GM12873 (cell line): ENCODE measurements at regions not wholly inside any gene's neighbourhood (a gene's known extent, or its start where the extent isn't known, plus 50 kb on each side); places are given as distances from the start of the nearest gene placed in this dataset.

Experiments
- TF ChIP-seq, protein P1 (sequence below): IDR thresholded peaks from 2 replicates; pipeline ENCODE4 v1.5.1; 2012; ENCODE audit warnings: low read depth, mild to moderate bottlenecking, moderate library complexity, low read length, control low read depth; ENCODE audit not compliant: insufficient read depth; ENCODE audit errors: missing control alignments

DNA sequence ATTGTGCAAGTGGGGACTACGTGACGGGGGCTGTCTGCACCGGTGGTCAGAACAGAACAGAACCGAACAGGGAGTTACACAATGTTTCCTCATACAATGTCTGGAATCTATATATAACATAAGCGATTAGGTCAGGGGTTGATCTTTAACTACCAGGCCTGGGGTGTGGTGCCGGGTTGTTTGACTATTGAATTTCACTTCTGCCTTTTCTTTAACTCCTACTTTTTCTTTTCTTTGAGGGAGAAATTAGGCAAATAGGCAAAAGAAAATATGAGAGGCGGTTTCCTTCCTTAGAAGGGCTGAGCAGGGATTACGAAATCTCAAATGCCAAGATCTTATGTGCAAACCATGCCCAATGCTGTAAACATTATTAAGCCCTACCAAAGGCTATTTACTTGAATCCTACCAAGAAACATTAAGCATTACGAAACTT, 140.3 kb downstream of the SLC38A6 start:
- TF ChIP-seq, protein P1, sequence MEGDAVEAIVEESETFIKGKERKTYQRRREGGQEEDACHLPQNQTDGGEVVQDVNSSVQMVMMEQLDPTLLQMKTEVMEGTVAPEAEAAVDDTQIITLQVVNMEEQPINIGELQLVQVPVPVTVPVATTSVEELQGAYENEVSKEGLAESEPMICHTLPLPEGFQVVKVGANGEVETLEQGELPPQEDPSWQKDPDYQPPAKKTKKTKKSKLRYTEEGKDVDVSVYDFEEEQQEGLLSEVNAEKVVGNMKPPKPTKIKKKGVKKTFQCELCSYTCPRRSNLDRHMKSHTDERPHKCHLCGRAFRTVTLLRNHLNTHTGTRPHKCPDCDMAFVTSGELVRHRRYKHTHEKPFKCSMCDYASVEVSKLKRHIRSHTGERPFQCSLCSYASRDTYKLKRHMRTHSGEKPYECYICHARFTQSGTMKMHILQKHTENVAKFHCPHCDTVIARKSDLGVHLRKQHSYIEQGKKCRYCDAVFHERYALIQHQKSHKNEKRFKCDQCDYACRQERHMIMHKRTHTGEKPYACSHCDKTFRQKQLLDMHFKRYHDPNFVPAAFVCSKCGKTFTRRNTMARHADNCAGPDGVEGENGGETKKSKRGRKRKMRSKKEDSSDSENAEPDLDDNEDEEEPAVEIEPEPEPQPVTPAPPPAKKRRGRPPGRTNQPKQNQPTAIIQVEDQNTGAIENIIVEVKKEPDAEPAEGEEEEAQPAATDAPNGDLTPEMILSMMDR: no peak

DNA sequence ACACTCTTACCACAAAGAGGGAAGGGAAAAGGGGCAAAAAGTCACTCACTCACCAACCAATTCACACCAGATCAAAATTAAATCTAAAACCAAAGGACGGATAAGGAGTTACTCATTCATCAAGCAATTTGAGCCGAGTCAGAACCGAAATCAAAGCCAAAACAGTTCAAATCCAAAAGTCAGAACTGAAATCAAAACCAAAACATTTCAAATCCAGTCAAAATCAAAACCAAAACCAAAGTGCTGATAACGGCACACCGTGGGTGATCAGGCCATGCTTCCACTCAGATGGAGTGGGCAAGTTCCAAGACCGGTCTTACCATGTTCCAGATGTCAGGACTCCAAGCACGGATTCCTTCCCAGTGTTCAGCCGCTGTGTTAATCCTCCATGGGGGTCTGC, 139.5 kb downstream of the SLC38A6 start:
- TF ChIP-seq, protein P1: no peak

DNA sequence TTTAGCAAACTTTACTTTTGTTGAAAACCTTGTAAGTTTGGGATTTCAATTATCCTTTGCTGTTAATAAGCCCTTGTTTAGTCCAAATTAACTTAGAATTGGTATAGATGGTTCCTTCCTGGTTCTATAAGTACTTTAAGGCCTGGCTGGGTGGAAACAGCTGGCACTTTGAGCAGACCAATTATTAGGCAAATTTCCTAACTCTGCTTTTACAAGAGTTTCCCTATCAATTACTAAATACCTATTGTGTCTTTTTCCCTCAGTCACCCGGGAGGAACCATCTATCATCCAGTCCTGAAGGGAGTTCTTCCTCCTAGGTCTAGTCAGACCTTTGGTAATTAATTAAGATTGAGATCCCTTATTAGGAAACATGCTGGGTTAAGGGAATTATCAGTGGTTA, 138.0 kb downstream of the SLC38A6 start:
- TF ChIP-seq, protein P1: no peak

DNA sequence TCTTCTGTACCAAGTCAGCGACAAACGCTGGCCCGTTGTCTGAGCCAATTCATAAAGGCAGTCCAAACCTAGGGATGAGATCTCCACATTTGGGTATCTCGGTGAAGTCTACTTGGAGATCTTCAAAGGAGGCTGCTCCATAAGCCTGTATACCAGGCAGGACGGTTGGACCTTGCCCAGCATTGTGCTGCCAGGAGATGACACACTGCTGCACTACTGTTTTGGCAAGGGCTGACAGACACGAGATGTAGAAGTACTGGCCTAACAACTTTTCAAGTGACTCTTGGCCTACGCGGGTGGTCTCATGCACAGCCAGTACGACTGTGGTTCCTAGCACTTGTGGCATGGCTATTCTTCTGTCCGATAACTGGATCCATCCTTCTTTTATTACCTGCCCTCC, 135.3 kb downstream of the SLC38A6 start:
- TF ChIP-seq, protein P1: no peak

DNA sequence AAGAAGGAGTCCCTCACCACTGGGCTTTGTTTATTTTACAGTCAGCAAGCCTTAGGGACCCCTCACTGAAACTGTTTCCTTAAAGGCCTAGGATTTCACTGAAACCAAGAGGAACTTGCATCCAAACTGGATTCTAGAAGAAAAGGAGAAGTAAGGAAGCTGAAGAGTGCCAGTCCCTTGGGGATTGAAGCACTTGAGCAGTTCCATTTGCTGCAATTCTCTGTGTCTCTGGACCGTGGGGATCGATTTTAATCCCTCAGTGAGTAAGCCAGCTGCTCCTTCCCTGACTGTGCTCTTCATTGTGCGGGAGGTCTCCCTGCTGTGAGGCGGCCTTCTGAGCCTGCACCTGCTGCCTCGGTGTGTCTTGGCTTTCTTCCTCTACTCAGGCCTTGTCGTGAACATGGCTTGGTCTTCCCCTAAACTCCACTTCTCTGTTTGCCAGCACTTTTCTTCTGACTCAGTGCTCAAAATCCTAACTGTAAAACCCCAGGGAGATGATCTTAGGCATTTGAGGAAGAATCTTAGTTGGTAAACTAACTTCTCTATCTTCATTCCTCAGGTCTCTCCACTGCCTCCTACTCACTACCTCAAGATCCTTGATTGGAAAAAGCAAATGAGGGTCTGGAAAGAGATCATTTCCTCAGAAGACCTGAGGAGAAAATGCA, 132.6 kb downstream of the SLC38A6 start:
- TF ChIP-seq, protein P1: no peak

DNA sequence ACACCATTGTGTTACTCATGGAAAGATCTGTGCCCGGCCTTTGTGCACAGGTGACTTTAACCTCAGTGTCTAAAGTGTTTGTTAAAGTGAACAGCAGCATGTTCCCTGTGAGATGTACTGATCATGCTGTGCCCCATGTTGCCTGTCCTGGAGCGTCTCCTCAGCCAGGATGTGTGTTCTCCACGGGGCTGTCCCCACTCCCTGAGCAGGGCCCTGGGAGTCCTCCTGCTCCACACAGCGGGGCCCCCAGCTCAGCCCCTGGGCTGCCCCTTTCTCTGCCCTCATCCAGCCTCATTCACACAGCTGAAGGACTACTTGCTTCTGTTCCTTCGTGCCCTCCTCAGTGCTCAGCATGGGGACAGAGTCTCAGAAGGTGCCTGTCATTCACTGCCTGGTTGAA, 131.5 kb downstream of the SLC38A6 start:
- TF ChIP-seq, protein P1: no peak

DNA sequence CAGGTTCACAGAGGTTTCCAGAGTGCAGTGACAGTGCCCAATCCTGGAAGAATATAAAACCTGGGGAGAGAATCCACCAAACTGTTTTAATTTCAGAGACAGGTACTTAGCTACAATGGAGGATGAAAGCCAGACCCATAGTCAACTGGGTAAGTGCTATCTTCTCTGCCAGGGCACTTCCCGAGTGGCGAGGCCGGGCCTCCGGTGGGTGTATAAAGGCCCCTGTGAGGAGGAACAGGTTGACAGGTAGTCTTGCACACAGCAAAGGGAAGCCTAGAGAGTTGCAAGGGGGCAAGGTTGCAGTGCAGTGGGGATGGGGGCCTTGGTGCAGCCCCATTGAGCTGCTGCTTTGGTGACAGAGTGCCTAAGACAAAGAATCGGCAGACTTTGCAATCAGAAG, 130.7 kb downstream of the SLC38A6 start:
- TF ChIP-seq, protein P1: no peak
